Activated T-cell treated with anti-CD3 and anti-CD28 coated beads, Interleukin-2, amount 50 U/mL, for 4 hours (primary cell): ENCODE measurements at regions not wholly inside any gene's neighbourhood (a gene's known extent, or its start where the extent isn't known, plus 50 kb on each side); places are given as distances from the start of the nearest gene placed in this dataset.

Experiments
- ATAC-seq, 2 donors: fragments of 200-7000 bp; cut with Tn5 transposase; one replicate each; pipeline ENCODE4 v1.10.0; 2021
- DNase-seq: peaks from one replicate; pipeline ENCODE4 v3.0.0-alpha.2; 2020
- H3K27me3 Mint-ChIP-seq: one replicate; pipeline ENCODE4 v1.8.0; 2021; ENCODE audit warnings: low read depth, mixed read lengths
- H3K36me3 Mint-ChIP-seq: one replicate; pipeline ENCODE4 v1.8.0; 2022; ENCODE audit warnings: mixed read lengths; ENCODE audit not compliant: insufficient read depth
- H3K4me1 Mint-ChIP-seq: one replicate; pipeline ENCODE4 v1.8.0; 2021; ENCODE audit warnings: low read depth, mixed read lengths
- H3K4me3 Mint-ChIP-seq: one replicate; pipeline ENCODE4 v1.8.0; 2021; ENCODE audit warnings: mild to moderate bottlenecking, moderate library complexity, mixed read lengths
- H3K9me3 Mint-ChIP-seq: one replicate; pipeline ENCODE4 v1.8.0; 2021; ENCODE audit warnings: mixed read lengths

GRCh38 chr12:13504074-13504473 lies 307.5 kb downstream of the EMP1 start:
- ATAC-seq: no peak
- H3K4me3 Mint-ChIP-seq: no peak overlapping the region
- no peaks in the 10 kb centered on the region for H3K4me1 Mint-ChIP-seq
- H3K27me3 Mint-ChIP-seq: peaks cover 6% of the 10 kb centered on the region
- DNase-seq: no peak
- no peaks in the 10 kb centered on the region for H3K36me3 Mint-ChIP-seq
- H3K9me3 Mint-ChIP-seq: no peaks in the 10 kb centered on the region

GRCh38 chr12:13503094-13503835 lies 306.7 kb downstream of the EMP1 start:
- ATAC-seq: no peak
- no peaks in the 10 kb centered on the region for H3K36me3 Mint-ChIP-seq
- no peaks in the 10 kb centered on the region for H3K9me3 Mint-ChIP-seq
- no peak for DNase-seq
- peaks cover 10% of the 10 kb centered on the region for H3K27me3 Mint-ChIP-seq
- no peak overlapping the region for H3K4me3 Mint-ChIP-seq
- H3K4me1 Mint-ChIP-seq: no peaks in the 10 kb centered on the region

- peaks cover 4% of the 10 kb centered on the region for H3K9me3 Mint-ChIP-seq
- H3K4me3 Mint-ChIP-seq: no peak overlapping the region
- ATAC-seq (no peak), DNase-seq (no peak)
- H3K4me1 Mint-ChIP-seq: no peaks in the 10 kb centered on the region
- peaks cover 10% of the 10 kb centered on the region for H3K27me3 Mint-ChIP-seq
- no peaks in the 10 kb centered on the region for H3K36me3 Mint-ChIP-seq
These were observed 302.5 kb downstream of the EMP1 start for GRCh38 chr12:13499008-13499407.

- Mint-ChIP-seq H3K9me3 (peaks cover 10% of the 10 kb centered on the region), H3K4me1 (no peaks in the 10 kb centered on the region), H3K4me3 (no peak overlapping the region), H3K27me3 (peaks cover 9% of the 10 kb centered on the region), H3K36me3 (no peaks in the 10 kb centered on the region)
- ATAC-seq: no peak
- DNase-seq: no peak
These were observed 299.6 kb downstream of the EMP1 start for GRCh38 chr12:13496111-13496510.

- Mint-ChIP-seq H3K4me1 (no peaks in the 10 kb centered on the region), H3K36me3 (no peaks in the 10 kb centered on the region), H3K27me3 (no peaks in the 10 kb centered on the region), H3K9me3 (peaks cover 12% of the 10 kb centered on the region), H3K4me3 (no peak overlapping the region)
- ATAC-seq (no peak), DNase-seq (no peak)
These were observed 292.7 kb downstream of the EMP1 start for GRCh38 chr12:13489246-13489645.

GRCh38 chr12:13487326-13487725 lies 290.8 kb downstream of the EMP1 start:
- Mint-ChIP-seq H3K4me3 (no peak overlapping the region), H3K9me3 (peaks cover 4% of the 10 kb centered on the region)
- no peak for DNase-seq

GRCh38 chr12:13486794-13487193 lies 290.3 kb downstream of the EMP1 start:
- ATAC-seq: no peak
- H3K9me3 Mint-ChIP-seq: peaks cover 4% of the 10 kb centered on the region
- H3K4me1 Mint-ChIP-seq: no peaks in the 10 kb centered on the region
- DNase-seq: no peak
- H3K27me3 Mint-ChIP-seq: no peaks in the 10 kb centered on the region
- no peak overlapping the region for H3K4me3 Mint-ChIP-seq
- no peaks in the 10 kb centered on the region for H3K36me3 Mint-ChIP-seq

More at GRCh38 chr12:13487326-13487725, 290.8 kb downstream of the EMP1 start:
- Mint-ChIP-seq H3K4me1 (no peaks in the 10 kb centered on the region), H3K36me3 (no peaks in the 10 kb centered on the region), H3K27me3 (no peaks in the 10 kb centered on the region)
- no peak for ATAC-seq

- Mint-ChIP-seq H3K9me3 (peaks cover 4% of the 10 kb centered on the region), H3K27me3 (peaks cover 11% of the 10 kb centered on the region), H3K36me3 (no peaks in the 10 kb centered on the region), H3K4me3 (no peak overlapping the region), H3K4me1 (no peaks in the 10 kb centered on the region)
- ATAC-seq (no peak), DNase-seq (no peak)
These were observed 282.2 kb downstream of the EMP1 start for GRCh38 chr12:13478650-13479181.

- Mint-ChIP-seq H3K27me3 (peaks cover 20% of the 10 kb centered on the region), H3K4me3 (no peak overlapping the region), H3K9me3 (peaks cover 4% of the 10 kb centered on the region), H3K4me1 (no peaks in the 10 kb centered on the region), H3K36me3 (no peaks in the 10 kb centered on the region)
- DNase-seq (no peak), ATAC-seq (no peak)
These were observed 277.9 kb downstream of the EMP1 start for GRCh38 chr12:13474381-13474780.

- Mint-ChIP-seq H3K4me3 (no peak overlapping the region), H3K36me3 (no peaks in the 10 kb centered on the region), H3K9me3 (peaks cover 4% of the 10 kb centered on the region), H3K4me1 (no peaks in the 10 kb centered on the region), H3K27me3 (peaks cover 22% of the 10 kb centered on the region)
- no peak for DNase-seq
- ATAC-seq: peak; percentile 28 to 57
These were observed 276.2 kb downstream of the EMP1 start for GRCh38 chr12:13472690-13473089.

GRCh38 chr12:13471471-13471870 lies 274.9 kb downstream of the EMP1 start:
- DNase-seq (no peak), ATAC-seq (no peak)
- H3K27me3 Mint-ChIP-seq: peaks cover 22% of the 10 kb centered on the region
- no peak overlapping the region for H3K4me3 Mint-ChIP-seq
- no peaks in the 10 kb centered on the region for H3K36me3 Mint-ChIP-seq
- no peaks in the 10 kb centered on the region for H3K4me1 Mint-ChIP-seq
- peaks cover 4% of the 10 kb centered on the region for H3K9me3 Mint-ChIP-seq

- DNase-seq (no peak), ATAC-seq (no peak)
- Mint-ChIP-seq H3K27me3 (peaks cover 6% of the 10 kb centered on the region), H3K9me3 (no peaks in the 10 kb centered on the region), H3K4me3 (no peak overlapping the region), H3K4me1 (no peaks in the 10 kb centered on the region), H3K36me3 (no peaks in the 10 kb centered on the region)
These were observed 269.1 kb downstream of the EMP1 start for GRCh38 chr12:13465635-13466034.

GRCh38 chr12:13463189-13463588 lies 266.7 kb downstream of the EMP1 start:
- Mint-ChIP-seq H3K4me1 (no peaks in the 10 kb centered on the region), H3K4me3 (no peak overlapping the region), H3K36me3 (no peaks in the 10 kb centered on the region), H3K27me3 (peaks cover 8% of the 10 kb centered on the region), H3K9me3 (no peaks in the 10 kb centered on the region)
- no peak for DNase-seq
- no peak for ATAC-seq

- Mint-ChIP-seq H3K9me3 (no peaks in the 10 kb centered on the region), H3K36me3 (no peaks in the 10 kb centered on the region), H3K27me3 (peaks cover 13% of the 10 kb centered on the region), H3K4me1 (no peaks in the 10 kb centered on the region), H3K4me3 (no peak overlapping the region)
- no peak for DNase-seq
- no peak for ATAC-seq
These were observed 265.9 kb downstream of the EMP1 start for GRCh38 chr12:13462450-13462849.

- peaks cover 13% of the 10 kb centered on the region for H3K27me3 Mint-ChIP-seq
- ATAC-seq (no peak), DNase-seq (no peak)
- no peaks in the 10 kb centered on the region for H3K4me1 Mint-ChIP-seq
- H3K36me3 Mint-ChIP-seq: no peaks in the 10 kb centered on the region
- H3K9me3 Mint-ChIP-seq: no peaks in the 10 kb centered on the region
- no peak overlapping the region for H3K4me3 Mint-ChIP-seq
These were observed 259.2 kb downstream of the EMP1 start for GRCh38 chr12:13455778-13456144.
